H1 (cell line): ENCODE measurements at regions not wholly inside any gene's neighbourhood (a gene's known extent, or its start where the extent isn't known, plus 50 kb on each side); places are given as distances from the start of the nearest gene placed in this dataset.

ENCODE experiments used
- GABPA ChIP-seq: IDR thresholded peaks from 2 replicates; pipeline ENCODE4 v1.6.1; 2011; ENCODE audit warnings: mild to moderate bottlenecking, low read length, moderate library complexity, borderline replicate concordance; ENCODE audit not compliant: insufficient read depth
- RXRA ChIP-seq: IDR thresholded peaks from 2 replicates; pipeline ENCODE4 v1.6.1; 2011; ENCODE audit warnings: low read depth, mild to moderate bottlenecking, low read length, moderate library complexity; ENCODE audit not compliant: insufficient read depth
- SRF ChIP-seq: IDR thresholded peaks from 2 replicates; pipeline ENCODE4 v1.6.1; 2011; ENCODE audit warnings: mild to moderate bottlenecking, low read depth, low read length, moderate library complexity
- TAF1 ChIP-seq: IDR thresholded peaks from 2 replicates; pipeline ENCODE4 v1.6.1; 2011; ENCODE audit warnings: mild to moderate bottlenecking, low read depth, low read length
- TF ChIP-seq, protein P1 (sequence below): IDR thresholded peaks from 2 replicates; pipeline ENCODE4 v1.6.1; 2012; ENCODE audit warnings: inconsistent platforms

DNA sequence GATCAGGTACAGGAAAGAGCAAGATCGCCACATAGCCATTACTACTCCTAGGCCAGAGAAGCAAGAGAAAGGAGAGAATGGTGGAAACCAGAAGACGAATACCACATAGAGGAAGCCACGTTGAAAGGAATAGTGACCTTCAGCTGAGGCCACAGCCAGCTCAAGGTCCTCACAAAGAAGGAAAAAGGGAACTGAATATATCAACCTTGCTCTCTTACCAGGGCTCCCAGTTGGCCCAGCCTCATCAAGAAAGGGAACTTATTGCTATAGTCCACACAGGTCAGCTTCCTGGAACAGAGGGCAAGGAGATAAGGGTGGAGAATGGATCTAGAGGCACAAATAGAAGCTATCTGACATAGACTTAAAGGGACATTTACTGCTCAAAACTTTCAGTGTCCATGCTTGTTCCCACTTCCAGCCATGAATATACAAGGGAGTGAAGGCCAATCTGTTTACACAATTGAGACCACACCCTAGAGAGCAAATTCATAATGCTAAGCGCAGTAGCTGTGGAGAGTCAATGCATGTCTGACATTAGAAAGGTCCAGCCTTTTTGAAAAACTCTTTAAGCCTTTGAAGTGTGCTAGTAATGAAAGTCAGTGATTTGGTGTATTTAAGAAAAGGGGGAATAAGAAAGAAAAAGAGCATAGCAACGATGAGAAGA is 120.7 kb upstream of the ZC3H11B start:
- TF ChIP-seq SRF (no peak), GABPA (no peak), RXRA (no peak), TAF1 (no peak)
- TF ChIP-seq, protein P1, sequence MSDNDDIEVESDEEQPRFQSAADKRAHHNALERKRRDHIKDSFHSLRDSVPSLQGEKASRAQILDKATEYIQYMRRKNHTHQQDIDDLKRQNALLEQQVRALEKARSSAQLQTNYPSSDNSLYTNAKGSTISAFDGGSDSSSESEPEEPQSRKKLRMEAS, result no peak
